ENCODE measurements at regions not wholly inside any gene's neighbourhood (a gene's known extent, or its start where the extent isn't known, plus 50 kb on each side); places are given as distances from the start of the nearest gene placed in this dataset.

DNA sequence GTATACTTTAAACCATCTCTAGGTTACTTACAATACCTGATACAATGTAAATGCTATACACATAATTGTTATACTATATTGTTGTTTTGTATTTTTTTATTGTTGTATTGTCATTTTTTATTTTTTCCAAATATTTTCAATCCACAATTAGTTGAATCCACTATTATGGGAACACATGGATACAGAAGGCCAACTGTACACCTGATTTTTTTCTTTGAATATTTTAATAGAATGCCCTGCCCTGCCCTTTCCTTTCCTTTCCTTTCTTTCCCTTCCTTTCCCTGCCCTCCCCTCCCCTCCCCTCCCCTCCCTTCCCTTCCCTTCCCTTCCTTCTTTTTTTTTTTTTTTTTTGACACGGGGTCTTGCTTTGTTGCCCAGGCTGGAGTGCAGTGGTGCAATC, 120.2 kb downstream of the SLC4A3 start:
- no peak for TF ChIP-seq POLR2A (IDR thresholded peaks at IDR 0.05; ENCODE audit: low read depth, low read length)
- TF ChIP-seq POLR2AphosphoS5 (IDR thresholded peaks at IDR 0.05; ENCODE audit: low read depth, low read length): no peak
